T-cell (primary cell): ENCODE measurements at regions not wholly inside any gene's neighbourhood (a gene's known extent, or its start where the extent isn't known, plus 50 kb on each side); places are given as distances from the start of the nearest gene placed in this dataset.
"Not testable (repeated sequence)": the region's sequence is repeated elsewhere in the genome, so short reads cannot be mapped to it uniquely, and the experiment has no call there.

Experiments used
- ATAC-seq, 4 experiments: fragments of 200-7000 bp in 3 of 4; fragments of 150-1000 bp in 1 of 4; cut with Tn5 transposase; replicated peaks in 1 of 4; 1 replicate in 3 of 4; 2 replicates in 1 of 4; pipeline ENCODE4 v1.10.0; 2021; ENCODE audit warnings: moderate library complexity in 3 of 4, mild to moderate bottlenecking in 2 of 4, moderate number of reproducible peaks in 1 of 4
- CTCF ChIA-PET, 2 donors: fragments of 300-600 bp; sonication (Branson Sonifier 250); formaldehyde crosslinking; loops; one replicate each; lab custom pipeline; 2022; ENCODE audit warnings: antibody characterized with exemption in 2 of 2; lab: Charles Lee
- POLR2A ChIA-PET, 2 donors: fragments of 300-600 bp; sonication (Branson Sonifier 250); formaldehyde crosslinking; loops; one replicate each; lab custom pipeline; 2022; ENCODE audit warnings: antibody characterized with exemption in 2 of 2; lab: Charles Lee
- DNase-seq, 35 experiments: peaks; one replicate each; pipeline versions ENCODE4 v3.0.0 to v3.0.0-alpha.2; 2013 to 2023
- H3K27ac ChIP-seq: one replicate; pipeline ENCODE4 v1.5.1; 2013; ENCODE audit warnings: low read length
- H3K27me3 ChIP-seq, 2 experiments: replicated peaks in 1 of 2; 1 replicate in 1 of 2; 2 replicates in 1 of 2; pipeline versions ENCODE4 v1.6.1 to v1.7.0; 2013; ENCODE audit warnings: low read length in 1 of 2, mixed read lengths in 1 of 2; ENCODE audit not compliant: control insufficient read depth in 2 of 2, insufficient read depth in 2 of 2; ENCODE audit errors: extremely low read depth in 1 of 2
- H3K36me3 ChIP-seq, 2 donors: 1 replicate in 1 of 2; 2 replicates in 1 of 2; pipeline versions ENCODE4 v1.6.1 to v1.7.0; 2013; ENCODE audit warnings: low read length in 1 of 2; ENCODE audit not compliant: control insufficient read depth in 2 of 2, insufficient read depth in 1 of 2; ENCODE audit errors: extremely low read depth in 1 of 2
- H3K4me1 ChIP-seq, 2 experiments: 1 replicate in 1 of 2; 2 replicates in 1 of 2; pipeline versions ENCODE4 v1.6.1 to v1.7.0; 2013; ENCODE audit warnings: low read length in 2 of 2, mixed read lengths in 1 of 2; ENCODE audit not compliant: insufficient read depth in 2 of 2, control insufficient read depth in 1 of 2; ENCODE audit errors: extremely low read depth in 1 of 2
- H3K4me3 ChIP-seq, 2 donors: 1 replicate in 1 of 2; 2 replicates in 1 of 2; pipeline versions ENCODE4 v1.5.1 to v1.7.0; 2013; ENCODE audit warnings: mild to moderate bottlenecking in 2 of 2, low read length in 1 of 2, moderate library complexity in 1 of 2; ENCODE audit not compliant: control insufficient read depth in 1 of 2; ENCODE audit errors: extremely low read depth in 1 of 2
- H3K9me3 ChIP-seq: 2 replicates; pipeline ENCODE4 v1.7.0; 2013
- H3K27ac Mint-ChIP-seq, 2 donors: one replicate each; pipeline ENCODE4 v1.8.0; 2020 to 2021; ENCODE audit warnings: mild to moderate bottlenecking in 2 of 2, mixed read lengths in 2 of 2
- H3K27me3 Mint-ChIP-seq, 2 donors: one replicate each; pipeline ENCODE4 v1.8.0; 2021 to 2022; ENCODE audit warnings: mixed read lengths in 2 of 2
- H3K36me3 Mint-ChIP-seq: one replicate; pipeline ENCODE4 v1.8.0; 2021; ENCODE audit warnings: mixed read lengths
- H3K4me1 Mint-ChIP-seq, 3 donors: one replicate each; pipeline ENCODE4 v1.8.0; 2020 to 2022; ENCODE audit warnings: mixed read lengths in 3 of 3, mild to moderate bottlenecking in 1 of 3
- H3K4me3 Mint-ChIP-seq, 3 donors: one replicate each; pipeline ENCODE4 v1.8.0; 2020 to 2022; ENCODE audit warnings: mild to moderate bottlenecking in 3 of 3, mixed read lengths in 3 of 3, moderate library complexity in 3 of 3
- H3K9me3 Mint-ChIP-seq, 3 donors: one replicate each; pipeline ENCODE4 v1.8.0; 2020 to 2022; ENCODE audit warnings: mixed read lengths in 3 of 3
- WGBS: methylation state at CpG from one replicate; pipeline ENCODE4 v1.1.5; 2013; ENCODE audit warnings: missing lambda C conversion rate; ENCODE audit not compliant: insufficient coverage; 5-methylcytosine and 5-hydroxymethylcytosine counted together

DNA sequence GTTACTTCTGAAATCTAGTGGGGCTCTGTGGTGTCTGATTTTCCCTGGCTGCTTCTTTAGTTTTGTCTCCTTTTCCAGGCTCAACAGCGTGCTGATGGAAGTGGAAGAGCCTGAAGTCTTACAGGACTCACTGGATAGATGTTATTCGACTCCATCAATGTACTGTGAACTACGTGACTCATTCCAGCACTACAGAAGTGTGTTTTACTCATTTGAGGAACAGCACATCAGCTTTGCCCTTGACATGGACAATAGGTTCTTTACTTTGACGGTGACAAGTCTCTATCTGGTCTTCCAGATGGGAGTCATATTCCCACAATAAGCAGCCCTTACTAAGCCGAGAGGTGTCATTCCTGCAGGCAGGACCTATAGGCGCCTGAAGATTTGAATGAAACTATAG, 51.1 kb downstream of the NBPF8 start:
- H3K4me3 ChIP-seq, H3K36me3 ChIP-seq, H3K4me1 ChIP-seq, ATAC-seq, H3K27ac ChIP-seq, H3K27me3 Mint-ChIP-seq, H3K9me3 ChIP-seq, H3K36me3 Mint-ChIP-seq, DNase-seq, H3K9me3 Mint-ChIP-seq, H3K4me3 Mint-ChIP-seq, POLR2A ChIA-PET, CTCF ChIA-PET, H3K4me1 Mint-ChIP-seq, H3K27me3 ChIP-seq, H3K27ac Mint-ChIP-seq: not testable (repeated sequence)
- no CpG with 5 or more reads among the region's 6 CpGs for WGBS

GRCh38 chr1:120477663-120478062, 62.8 kb downstream of the NBPF8 start:
- CTCF ChIA-PET: not testable (repeated sequence)

GRCh38 chr1:120478400-120478799, 63.6 kb downstream of the NBPF8 start:
- H3K4me1 ChIP-seq, ATAC-seq, H3K9me3 Mint-ChIP-seq, H3K27ac ChIP-seq, H3K27ac Mint-ChIP-seq, CTCF ChIA-PET, H3K4me1 Mint-ChIP-seq, H3K27me3 ChIP-seq, H3K27me3 Mint-ChIP-seq, DNase-seq, POLR2A ChIA-PET, H3K4me3 ChIP-seq, H3K9me3 ChIP-seq, H3K36me3 ChIP-seq, H3K4me3 Mint-ChIP-seq: not testable (repeated sequence)
- 86% methylated on average over 1 of the region's 5 CpGs for WGBS
- peaks cover 21% of the 10 kb centered on the region for H3K36me3 Mint-ChIP-seq

More at GRCh38 chr1:120477663-120478062, 62.8 kb downstream of the NBPF8 start:
- H3K9me3 Mint-ChIP-seq, ATAC-seq, POLR2A ChIA-PET, H3K27me3 Mint-ChIP-seq, H3K9me3 ChIP-seq, H3K4me3 ChIP-seq, H3K4me3 Mint-ChIP-seq, H3K27ac Mint-ChIP-seq, DNase-seq, H3K4me1 Mint-ChIP-seq, H3K36me3 ChIP-seq, H3K4me1 ChIP-seq, H3K27ac ChIP-seq, H3K27me3 ChIP-seq: not testable (repeated sequence)
- 43% methylated on average over 1 of the region's 4 CpGs for WGBS
- H3K36me3 Mint-ChIP-seq: peaks cover 17% of the 10 kb centered on the region

DNA sequence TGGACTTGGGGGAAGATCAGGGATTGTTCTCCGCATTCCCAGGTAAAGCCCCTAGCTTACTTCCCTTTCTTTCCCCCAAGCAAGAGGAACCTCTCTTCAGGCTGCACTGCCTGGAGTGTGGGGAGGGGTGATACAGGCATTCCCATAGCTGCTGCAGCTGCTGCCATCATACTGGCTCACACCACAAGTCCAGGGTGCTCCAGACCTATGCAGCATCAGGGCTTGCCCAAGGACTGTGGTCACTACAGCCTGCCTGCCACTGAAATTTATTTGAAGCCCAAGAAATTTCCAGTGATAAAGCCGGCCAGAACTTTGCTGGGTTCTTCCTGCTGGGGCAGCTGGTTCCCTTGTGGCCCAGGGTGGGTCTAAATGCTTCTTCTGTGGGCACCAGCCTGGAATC, 72.7 kb downstream of the NBPF8 start:
- DNase-seq, H3K4me1 ChIP-seq, H3K27ac ChIP-seq, CTCF ChIA-PET, H3K4me3 Mint-ChIP-seq, H3K27me3 ChIP-seq, H3K9me3 ChIP-seq, POLR2A ChIA-PET, H3K4me1 Mint-ChIP-seq, H3K9me3 Mint-ChIP-seq, ATAC-seq, H3K36me3 ChIP-seq, H3K27ac Mint-ChIP-seq, H3K27me3 Mint-ChIP-seq, H3K4me3 ChIP-seq: not testable (repeated sequence)
- H3K36me3 Mint-ChIP-seq: peaks cover 33% of the 10 kb centered on the region
- WGBS: no CpG with 5 or more reads among the region's 2 CpGs

GRCh38 chr1:120489217-120489616, 74.4 kb downstream of the NBPF8 start:
- H3K9me3 Mint-ChIP-seq, POLR2A ChIA-PET, CTCF ChIA-PET, H3K4me3 Mint-ChIP-seq, ATAC-seq, H3K4me3 ChIP-seq, H3K4me1 Mint-ChIP-seq, H3K27ac Mint-ChIP-seq, H3K4me1 ChIP-seq, H3K9me3 ChIP-seq, H3K27me3 ChIP-seq, H3K27ac ChIP-seq, DNase-seq, H3K27me3 Mint-ChIP-seq: not testable (repeated sequence)
- H3K36me3 Mint-ChIP-seq: peaks cover 27% of the 10 kb centered on the region
- WGBS: 94% methylated on average over 5 of the region's 8 CpGs
- H3K36me3 ChIP-seq: peaks cover 0 to 12% of the 10 kb centered on the region in 2 donors

GRCh38 chr1:120497145-120497544, 82.3 kb downstream of the NBPF8 start:
- H3K4me3 Mint-ChIP-seq, H3K27ac Mint-ChIP-seq, H3K27me3 ChIP-seq, POLR2A ChIA-PET, H3K27me3 Mint-ChIP-seq, H3K4me1 ChIP-seq, ATAC-seq, H3K9me3 Mint-ChIP-seq, H3K36me3 Mint-ChIP-seq, DNase-seq, H3K9me3 ChIP-seq, CTCF ChIA-PET, H3K36me3 ChIP-seq, H3K4me1 Mint-ChIP-seq, H3K4me3 ChIP-seq, H3K27ac ChIP-seq: not testable (repeated sequence)
- WGBS: no CpG with 5 or more reads among the region's 3 CpGs

DNA sequence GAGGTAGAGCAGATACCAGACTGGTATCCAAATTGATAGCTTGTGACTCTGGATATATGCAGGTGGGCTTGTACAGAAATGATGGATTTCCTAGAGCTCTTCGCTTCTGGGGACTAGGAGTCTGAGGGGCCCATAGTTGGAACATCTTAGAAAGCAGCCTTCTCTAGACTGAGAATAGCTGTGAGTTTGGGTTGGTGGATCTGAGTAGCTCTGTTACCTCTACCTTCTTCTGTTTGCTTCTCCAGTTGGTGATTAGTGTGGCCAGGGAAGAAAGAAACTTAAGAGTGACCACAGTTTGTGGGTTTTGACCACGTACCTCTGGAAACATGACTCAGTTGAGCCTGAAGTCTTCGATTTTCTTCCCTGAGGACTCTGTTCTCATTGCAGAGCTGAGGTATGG, 88.4 kb downstream of the NBPF8 start:
- not testable (repeated sequence) for H3K36me3 Mint-ChIP-seq

More for the DNA sequence above, 88.4 kb downstream of the NBPF8 start:
- H3K4me1 ChIP-seq, H3K36me3 ChIP-seq, ATAC-seq, H3K9me3 ChIP-seq, H3K27ac ChIP-seq, H3K27me3 Mint-ChIP-seq, H3K4me3 ChIP-seq, CTCF ChIA-PET, H3K9me3 Mint-ChIP-seq, H3K27ac Mint-ChIP-seq, H3K4me1 Mint-ChIP-seq, POLR2A ChIA-PET, H3K4me3 Mint-ChIP-seq, H3K27me3 ChIP-seq, DNase-seq: not testable (repeated sequence)
- no CpG with 5 or more reads among the region's 3 CpGs for WGBS
